ENCODE measurements at regions not wholly inside any gene's neighbourhood (a gene's known extent, or its start where the extent isn't known, plus 50 kb on each side); places are given as distances from the start of the nearest gene placed in this dataset.

GRCh38 chr5:135723491-135723890 lies 111.0 kb upstream of the SLC25A48 start:
- WGBS, 2 experiments (ENCODE audit: extremely low coverage in 1 of 2, insufficient coverage in 1 of 2, insufficient read length in 1 of 2, insufficient replicate concordance in 2 of 2, low coverage in 1 of 2, low lambda C conversion rate in 2 of 2, missing lambda C conversion rate in 1 of 2), result 81% methylated on average over 2 of the region's 2 CpGs; no CpG with 5 or more reads in 1 of the 2 experiments
- no peak overlapping the region for H2AFZ ChIP-seq (ENCODE audit: low read length)
- H2AK5ac ChIP-seq (ENCODE audit: low read depth, low read length), result no peak overlapping the region
- no peak overlapping the region for H3K14ac ChIP-seq (ENCODE audit: insufficient read length)
- H4K20me1 ChIP-seq (replicated peaks in 1 of 2; ENCODE audit: control insufficient read depth in 1 of 2, insufficient read depth in 2 of 2, low read length in 2 of 2), result no peaks in the 10 kb centered on the region
- H2BK20ac ChIP-seq (ENCODE audit: low read length), result no peak overlapping the region
- no peaks in the 10 kb centered on the region for H3K36me3 ChIP-seq (ENCODE audit: control insufficient read depth in 2 of 4, insufficient read depth in 4 of 4, low read length in 3 of 4)
- TF ChIP-seq PHF8 (conservative IDR thresholded peaks at IDR 0.05; ENCODE audit: low read depth, low read length) (no peak), SUZ12 (IDR thresholded peaks at IDR 0.05; ENCODE audit: low read length) (no peak), SP1 (IDR thresholded peaks at IDR 0.05; ENCODE audit: low read depth, low read length) (no peak), SAP30 (IDR thresholded peaks at IDR 0.05; ENCODE audit: insufficient read depth, insufficient replicate concordance, low read length) (no peak), HDAC6 (IDR thresholded peaks at IDR 0.05; ENCODE audit: low read depth, low read length) (no peak)
- H3K56ac ChIP-seq (replicated peaks; ENCODE audit: insufficient read length, low read depth, low read length), result no peak overlapping the region
- no peak overlapping the region for H3K4me3 ChIP-seq (ENCODE audit: extremely low read depth in 1 of 4, insufficient read depth in 2 of 4, low read depth in 3 of 4, low read length in 4 of 4)
- H3K9ac ChIP-seq (replicated peaks in 1 of 4; ENCODE audit: extremely low read depth in 1 of 4, low read depth in 3 of 4, low read length in 3 of 4), result no peak overlapping the region
- FAIRE-seq (no peak), DNase-seq (ENCODE audit: low read depth in 1 of 2, low spot score in 2 of 2) (no peak)
- H4K8ac ChIP-seq (ENCODE audit: extremely low read depth, insufficient read depth, low read length), result no peak overlapping the region
- H4K91ac ChIP-seq (replicated peaks; ENCODE audit: insufficient read length, low read length), result no peak overlapping the region
- H3K23me2 ChIP-seq (ENCODE audit: low read depth, low read length), result no peaks in the 10 kb centered on the region
- POLR2A ChIA-PET (ENCODE audit: partially characterized antibody), result interaction anchor here (1.0 kb wide), 1 partner anchor 158 kb away, joined by 4 read pairs; no protein-coding TSS in a partner anchor
- no peak overlapping the region for H3K23ac ChIP-seq (ENCODE audit: insufficient read length)
- H4K5ac ChIP-seq (ENCODE audit: insufficient read length, low read depth, low read length), result no peak overlapping the region
- H3K4me2 ChIP-seq (ENCODE audit: insufficient read depth in 1 of 2, low read depth in 2 of 2, low read length in 2 of 2), result no peak overlapping the region
- no peak overlapping the region for H3K18ac ChIP-seq (ENCODE audit: extremely low read depth, low read length)
- H3K79me2 ChIP-seq (ENCODE audit: control insufficient read depth in 1 of 2, insufficient read depth in 2 of 2, low read length in 2 of 2), result no peaks in the 10 kb centered on the region
- no peaks in the 10 kb centered on the region; a peak in 1 of 7 replicates for H3K27me3 ChIP-seq (replicated peaks in 1 of 4; ENCODE audit: control insufficient read depth in 3 of 4, extremely low read depth in 1 of 4, insufficient read depth in 3 of 4, low read length in 3 of 4)
- no peaks in the 10 kb centered on the region; a peak in 1 of 7 replicates for H3K4me1 ChIP-seq (replicated peaks in 1 of 4; ENCODE audit: control insufficient read depth in 3 of 4, insufficient read depth in 4 of 4, low read length in 3 of 4)
- H3K9me3 ChIP-seq (ENCODE audit: insufficient read depth in 2 of 2, low read depth in 1 of 2, low read length in 1 of 2), result no peaks in the 10 kb centered on the region
- no peak overlapping the region for H3K27ac ChIP-seq (ENCODE audit: low read depth, low read length)
- no peak overlapping the region for H3K4ac ChIP-seq (replicated peaks; ENCODE audit: insufficient read length, low read depth, low read length)
- CTCF ChIA-PET (ENCODE audit: partially characterized antibody), result interaction anchor here (0.6 to 4.7 kb wide), 11 partner anchors 8 to 201 kb away, joined by 3 to 38 read pairs (median 5); no protein-coding TSS in a partner anchor
- H3K79me1 ChIP-seq (ENCODE audit: low read depth, low read length), result no peaks in the 10 kb centered on the region
- no peak overlapping the region for H2BK15ac ChIP-seq (ENCODE audit: low read length)
- no peak overlapping the region for H2BK5ac ChIP-seq (ENCODE audit: low read depth, low read length)
- no peak overlapping the region for H2BK12ac ChIP-seq (ENCODE audit: low read depth, low read length)
- no peak overlapping the region for H2BK120ac ChIP-seq (replicated peaks; ENCODE audit: low read depth, low read length)

Data from H1 (cell line).